ENCODE measurements at regions not wholly inside any gene's neighbourhood (a gene's known extent, or its start where the extent isn't known, plus 50 kb on each side); places are given as distances from the start of the nearest gene placed in this dataset.

- Histone ChIP-seq H3K27me3 (no peaks in the 10 kb centered on the region), H3K4me1 (replicated peaks in 1 of 2) (no peaks in the 10 kb centered on the region), H3K36me3 (replicated peaks in 1 of 2) (no peaks in the 10 kb centered on the region), H3K27ac (no peak overlapping the region), H3K4me3 (no peak overlapping the region), H3K9me3 (replicated peaks in 1 of 3) (no peaks in the 10 kb centered on the region)
- WGBS, 4 donors = 90 to 96% (median 95%) methylated on average over 3 of the region's 3 CpGs
- no peak for DNase-seq
- intact Hi-C loops (cut with DNase I) = no loop called here
- TF ChIP-seq POLR2A (IDR thresholded peaks at IDR 0.05) = no peak
Measured at GRCh38 chr2:152929628-152930027, 211.2 kb downstream of the ARL6IP6 start.

GRCh38 chr2:152925547-152926448 is 207.4 kb downstream of the ARL6IP6 start:
- no peaks in the 10 kb centered on the region for H3K27me3 ChIP-seq
- peak; percentile 66 to 82 (median 72) for DNase-seq
- H3K4me1 ChIP-seq (replicated peaks in 1 of 2) = no peaks in the 10 kb centered on the region
- H3K36me3 ChIP-seq (replicated peaks in 1 of 2) = no peaks in the 10 kb centered on the region
- no peaks in the 10 kb centered on the region for H3K9me3 ChIP-seq (replicated peaks in 1 of 3)
- 36 to 45% (median 42%) methylated on average over 11 of the region's 11 CpGs for WGBS, 4 donors
- intact Hi-C loops (cut with DNase I) = no loop called here
- H3K4me3 ChIP-seq = no peak overlapping the region
- TF ChIP-seq POLR2A (IDR thresholded peaks at IDR 0.05) = no peak
- TF ChIP-seq, protein P1, sequence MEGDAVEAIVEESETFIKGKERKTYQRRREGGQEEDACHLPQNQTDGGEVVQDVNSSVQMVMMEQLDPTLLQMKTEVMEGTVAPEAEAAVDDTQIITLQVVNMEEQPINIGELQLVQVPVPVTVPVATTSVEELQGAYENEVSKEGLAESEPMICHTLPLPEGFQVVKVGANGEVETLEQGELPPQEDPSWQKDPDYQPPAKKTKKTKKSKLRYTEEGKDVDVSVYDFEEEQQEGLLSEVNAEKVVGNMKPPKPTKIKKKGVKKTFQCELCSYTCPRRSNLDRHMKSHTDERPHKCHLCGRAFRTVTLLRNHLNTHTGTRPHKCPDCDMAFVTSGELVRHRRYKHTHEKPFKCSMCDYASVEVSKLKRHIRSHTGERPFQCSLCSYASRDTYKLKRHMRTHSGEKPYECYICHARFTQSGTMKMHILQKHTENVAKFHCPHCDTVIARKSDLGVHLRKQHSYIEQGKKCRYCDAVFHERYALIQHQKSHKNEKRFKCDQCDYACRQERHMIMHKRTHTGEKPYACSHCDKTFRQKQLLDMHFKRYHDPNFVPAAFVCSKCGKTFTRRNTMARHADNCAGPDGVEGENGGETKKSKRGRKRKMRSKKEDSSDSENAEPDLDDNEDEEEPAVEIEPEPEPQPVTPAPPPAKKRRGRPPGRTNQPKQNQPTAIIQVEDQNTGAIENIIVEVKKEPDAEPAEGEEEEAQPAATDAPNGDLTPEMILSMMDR (IDR thresholded peaks at IDR 0.05) = peak; percentile 62 to 79 (median 72)
- H3K27ac ChIP-seq = no peak overlapping the region

DNA sequence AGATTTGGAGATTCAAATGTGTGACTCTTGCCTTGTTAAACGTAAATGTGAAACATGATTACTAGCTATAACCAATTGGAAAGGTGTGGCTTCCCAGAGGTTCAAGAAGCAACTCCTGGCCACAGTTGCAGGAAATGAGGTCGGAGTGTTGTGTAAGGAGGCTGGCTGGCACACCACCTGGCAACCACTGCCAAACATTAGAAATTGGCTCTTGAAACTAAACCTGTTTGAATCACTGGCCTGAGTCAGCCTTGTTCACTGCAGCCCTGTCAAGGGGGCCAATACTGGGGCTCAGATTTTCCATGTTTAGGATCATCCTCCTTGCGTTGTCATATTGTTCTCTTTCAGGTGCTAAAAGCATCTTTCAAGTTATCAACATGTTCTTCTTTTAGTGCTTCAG is 206.3 kb downstream of the ARL6IP6 start:
- no peak overlapping the region for H3K27ac ChIP-seq
- WGBS, 4 donors = 39 to 48% (median 44%) methylated on average over 3 of the region's 3 CpGs
- TF ChIP-seq, protein P1 (IDR thresholded peaks at IDR 0.05) = no peak
- no peak for TF ChIP-seq POLR2A (IDR thresholded peaks at IDR 0.05)

DNA sequence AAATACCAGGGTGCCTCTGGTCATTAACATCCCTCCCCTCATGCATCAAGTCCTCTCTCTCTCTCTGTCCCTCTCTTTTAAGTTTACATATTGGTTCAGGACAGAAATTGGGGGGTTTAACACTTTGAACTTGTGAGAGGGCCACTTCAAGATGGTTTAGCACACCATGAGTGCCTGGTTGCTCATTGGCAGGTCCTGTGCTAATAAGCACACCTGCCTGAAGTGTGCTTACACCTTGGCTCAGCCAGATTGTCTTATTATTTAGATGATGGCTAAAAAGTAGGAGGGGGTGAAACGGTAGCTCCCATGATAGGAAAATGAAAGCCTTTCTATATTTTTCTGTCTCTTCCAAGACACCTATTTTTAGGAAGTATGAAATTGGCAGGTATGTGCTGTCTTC is 205.8 kb downstream of the ARL6IP6 start:
- intact Hi-C loops (cut with DNase I) = no loop called here
- whole genome bisulfite sequencing, 4 donors = 78 to 93% (median 91%) methylated on average over 1 of the region's 1 CpG

More for the DNA sequence above, 206.3 kb downstream of the ARL6IP6 start:
- Histone ChIP-seq H3K4me1 (replicated peaks in 1 of 2) (no peaks in the 10 kb centered on the region), H3K36me3 (replicated peaks in 1 of 2) (no peaks in the 10 kb centered on the region), H3K4me3 (no peak overlapping the region), H3K9me3 (replicated peaks in 1 of 3) (no peaks in the 10 kb centered on the region), H3K27me3 (no peaks in the 10 kb centered on the region)
- intact Hi-C loops (cut with DNase I) = no loop called here
- DNase-seq = peak; percentile 65 to 84 (median 79)

More for the DNA sequence above, 205.8 kb downstream of the ARL6IP6 start:
- H3K9me3 ChIP-seq (replicated peaks in 1 of 3) = no peaks in the 10 kb centered on the region
- no peak for DNase-seq
- H3K36me3 ChIP-seq (replicated peaks in 1 of 2) = no peaks in the 10 kb centered on the region
- no peaks in the 10 kb centered on the region for H3K27me3 ChIP-seq
- no peak overlapping the region for H3K27ac ChIP-seq
- no peak for TF ChIP-seq POLR2A (IDR thresholded peaks at IDR 0.05)
- TF ChIP-seq, protein P1 (IDR thresholded peaks at IDR 0.05) = no peak
- no peak overlapping the region for H3K4me3 ChIP-seq
- no peaks in the 10 kb centered on the region for H3K4me1 ChIP-seq (replicated peaks in 1 of 2)
